Activated T-helper 17 cell treated with anti-CD3 and anti-CD28 coated beads, Interleukin-2, amount 50 U/mL, for 72 hours (primary cell): ENCODE measurements at regions not wholly inside any gene's neighbourhood (a gene's known extent, or its start where the extent isn't known, plus 50 kb on each side); places are given as distances from the start of the nearest gene placed in this dataset.

Experiments used
- ATAC-seq: fragments of 150-1000 bp; cut with Tn5 transposase; replicated peaks from 2 replicates; pipeline ENCODE4 v1.10.0; 2021; ENCODE audit warnings: mild to moderate bottlenecking, moderate library complexity
- H3K27ac Mint-ChIP-seq: one replicate; pipeline ENCODE4 v1.8.0; 2022; ENCODE audit warnings: mixed read lengths
- H3K27me3 Mint-ChIP-seq: one replicate; pipeline ENCODE4 v1.8.0; 2022; ENCODE audit warnings: mixed read lengths
- H3K36me3 Mint-ChIP-seq: one replicate; pipeline ENCODE4 v1.8.0; 2022; ENCODE audit warnings: low read depth, mild to moderate bottlenecking, mixed read lengths
- H3K4me1 Mint-ChIP-seq: one replicate; pipeline ENCODE4 v1.8.0; 2022; ENCODE audit warnings: mixed read lengths
- H3K4me3 Mint-ChIP-seq: one replicate; pipeline ENCODE4 v1.8.0; 2022; ENCODE audit warnings: mild to moderate bottlenecking, mixed read lengths
- H3K9me3 Mint-ChIP-seq: one replicate; pipeline ENCODE4 v1.8.0; 2022; ENCODE audit warnings: mixed read lengths

DNA sequence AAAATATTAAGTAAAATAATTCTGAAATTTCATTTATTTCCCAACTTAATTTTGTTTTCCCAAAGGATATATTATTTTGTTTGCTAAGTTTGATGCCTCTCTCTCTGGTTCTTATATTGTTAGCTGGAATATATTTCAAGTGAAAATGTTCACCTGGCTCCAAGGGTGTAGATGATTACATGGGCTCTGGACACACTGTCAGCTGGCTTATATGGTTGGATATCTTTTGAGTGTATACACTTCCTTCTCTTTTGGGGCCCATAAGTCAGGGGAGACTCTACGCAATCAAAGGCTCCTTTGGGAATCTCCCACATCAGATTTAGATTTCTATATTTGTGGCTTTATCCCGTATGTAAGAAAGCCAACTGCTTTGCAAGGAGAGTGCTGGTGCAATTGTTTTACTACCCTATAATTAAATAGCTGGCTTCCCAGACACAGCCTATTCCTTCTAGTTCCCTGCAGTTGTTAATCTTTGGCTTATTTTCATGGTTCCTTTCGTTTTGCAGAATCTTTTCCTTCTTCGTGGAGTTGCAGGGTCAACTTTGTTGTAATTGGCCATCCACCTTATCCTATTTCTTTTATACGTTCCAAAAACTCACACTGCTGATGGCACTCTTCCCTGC is 225.7 kb downstream of the DPH6 start:
- ATAC-seq, result no peak

DNA sequence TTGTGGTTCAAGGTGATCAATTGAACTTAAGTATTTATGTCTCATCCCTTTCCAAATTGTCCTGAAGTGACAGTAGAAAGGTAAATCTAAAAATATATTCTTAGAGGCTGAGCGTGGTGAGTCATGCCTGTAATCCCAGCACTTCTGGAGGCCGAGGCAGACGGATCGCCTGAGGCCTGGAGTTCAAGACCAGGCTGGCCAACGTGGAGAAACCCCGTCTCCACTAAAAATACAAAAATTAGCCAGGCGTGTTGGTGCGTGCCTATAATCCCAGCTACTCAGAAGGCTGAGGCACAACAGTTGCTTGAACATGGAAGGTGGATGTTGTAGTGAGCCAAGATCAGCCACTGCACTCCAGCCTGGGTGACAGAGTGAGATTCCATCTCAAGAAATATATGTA is 226.6 kb downstream of the DPH6 start:
- Mint-ChIP-seq H3K27me3 (no peaks in the 10 kb centered on the region), H3K27ac (no peak overlapping the region), H3K4me3 (no peak overlapping the region), H3K4me1 (no peaks in the 10 kb centered on the region), H3K36me3 (no peaks in the 10 kb centered on the region), H3K9me3 (no peaks in the 10 kb centered on the region)
- ATAC-seq, result no peak

More for the DNA sequence above, 225.7 kb downstream of the DPH6 start:
- no peaks in the 10 kb centered on the region for H3K36me3 Mint-ChIP-seq
- no peaks in the 10 kb centered on the region for H3K4me1 Mint-ChIP-seq
- no peak overlapping the region for H3K27ac Mint-ChIP-seq
- H3K27me3 Mint-ChIP-seq, result no peaks in the 10 kb centered on the region
- H3K4me3 Mint-ChIP-seq, result no peak overlapping the region
- H3K9me3 Mint-ChIP-seq, result no peaks in the 10 kb centered on the region

- Mint-ChIP-seq H3K4me3 (no peak overlapping the region), H3K27ac (no peak overlapping the region), H3K36me3 (no peaks in the 10 kb centered on the region), H3K9me3 (no peaks in the 10 kb centered on the region), H3K27me3 (no peaks in the 10 kb centered on the region), H3K4me1 (no peaks in the 10 kb centered on the region)
- ATAC-seq, result no peak
These were observed 228.7 kb downstream of the DPH6 start for GRCh38 chr15:35317217-35317616.

DNA sequence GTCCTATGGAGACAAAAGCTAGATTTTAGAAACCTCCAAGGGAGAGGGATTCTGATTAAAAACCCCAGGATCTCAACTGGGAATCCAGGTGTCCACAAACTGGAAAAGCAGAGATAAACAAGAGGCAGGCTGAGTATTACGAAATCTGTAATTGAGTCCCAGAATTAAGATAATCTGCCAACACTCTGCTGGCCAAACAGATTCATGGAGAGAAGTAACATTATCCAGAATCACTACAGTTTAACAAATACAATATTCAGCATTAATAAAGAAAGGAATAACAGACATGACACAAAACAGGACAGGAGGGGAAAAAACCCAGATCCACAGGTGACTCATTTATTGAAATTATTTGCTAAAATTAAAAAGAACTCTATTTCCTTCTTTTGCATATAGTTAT is 227.2 kb upstream of the NANOGP8 start:
- Mint-ChIP-seq H3K4me1 (no peaks in the 10 kb centered on the region), H3K4me3 (no peak overlapping the region), H3K9me3 (no peaks in the 10 kb centered on the region), H3K27ac (no peak overlapping the region), H3K27me3 (no peaks in the 10 kb centered on the region), H3K36me3 (no peaks in the 10 kb centered on the region)
- no peak for ATAC-seq

DNA sequence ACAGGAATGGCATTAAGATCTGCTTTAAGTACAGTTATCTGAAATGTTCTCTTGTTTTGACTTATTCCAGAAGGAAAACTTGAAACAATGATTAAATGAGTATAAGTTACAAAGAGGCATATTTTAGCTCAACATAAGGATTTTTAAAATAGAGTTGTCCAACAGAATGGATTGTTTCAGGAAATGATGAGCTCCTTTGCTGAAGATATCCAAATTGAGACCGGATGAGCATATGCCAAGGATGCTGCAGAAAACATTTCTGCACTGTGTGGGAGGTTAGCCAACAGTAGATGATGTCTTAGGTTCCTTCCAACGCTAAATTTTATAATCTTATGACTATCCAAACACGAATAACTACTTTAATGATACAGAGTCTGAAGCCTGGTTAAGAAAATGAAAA is 226.5 kb upstream of the NANOGP8 start:
- Mint-ChIP-seq H3K27me3 (no peaks in the 10 kb centered on the region), H3K9me3 (no peaks in the 10 kb centered on the region), H3K4me1 (no peaks in the 10 kb centered on the region), H3K36me3 (no peaks in the 10 kb centered on the region), H3K27ac (no peak overlapping the region), H3K4me3 (no peak overlapping the region)
- ATAC-seq, result no peak

DNA sequence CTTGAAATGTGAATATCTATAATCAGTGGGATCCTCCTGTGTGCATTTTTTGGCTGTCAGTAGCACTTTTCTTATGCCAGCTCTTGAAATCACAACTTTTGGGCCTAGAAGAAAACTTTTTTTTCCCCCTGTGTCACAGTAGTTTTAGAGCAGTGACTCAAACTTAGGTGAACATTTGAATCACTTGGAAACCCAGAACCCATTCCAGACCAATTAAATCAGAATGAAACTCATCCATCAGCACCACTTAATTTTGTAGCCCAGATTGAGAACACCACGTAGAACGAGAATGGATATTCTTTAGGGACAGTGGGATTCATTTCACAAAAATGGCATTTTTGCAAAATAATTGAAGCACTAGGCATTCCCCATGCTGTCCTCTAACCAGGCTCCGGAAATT is 224.8 kb upstream of the NANOGP8 start:
- H3K4me1 Mint-ChIP-seq, result no peaks in the 10 kb centered on the region
- H3K27me3 Mint-ChIP-seq, result no peaks in the 10 kb centered on the region
- no peak overlapping the region for H3K4me3 Mint-ChIP-seq
- no peaks in the 10 kb centered on the region for H3K9me3 Mint-ChIP-seq
- no peak overlapping the region for H3K27ac Mint-ChIP-seq
- H3K36me3 Mint-ChIP-seq, result no peaks in the 10 kb centered on the region
- ATAC-seq, result no peak

DNA sequence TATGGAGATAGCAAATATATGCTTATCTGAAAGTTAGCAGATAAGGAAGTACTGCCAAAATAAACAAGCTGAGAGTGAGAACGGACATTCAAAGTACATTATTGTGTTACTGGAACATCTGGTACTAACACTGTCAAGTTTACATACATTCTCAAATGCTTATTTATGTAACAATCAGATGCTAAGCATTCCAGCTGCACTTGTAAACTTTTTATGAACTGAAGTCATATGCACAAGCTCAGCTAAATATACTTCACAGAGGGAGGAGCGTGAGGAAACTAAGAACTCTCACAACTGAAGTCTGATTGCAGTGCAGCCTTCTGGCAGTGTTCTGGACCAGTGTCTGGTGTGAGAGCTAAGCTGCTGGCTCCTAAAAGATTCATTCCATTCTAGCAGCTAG is 223.7 kb upstream of the NANOGP8 start:
- Mint-ChIP-seq H3K27me3 (no peaks in the 10 kb centered on the region), H3K9me3 (no peaks in the 10 kb centered on the region), H3K27ac (no peak overlapping the region), H3K4me3 (no peak overlapping the region), H3K4me1 (no peaks in the 10 kb centered on the region), H3K36me3 (no peaks in the 10 kb centered on the region)
- no peak for ATAC-seq

GRCh38 chr15:35307676-35308075 is 222.6 kb upstream of the NANOGP8 start:
- Mint-ChIP-seq H3K9me3 (no peaks in the 10 kb centered on the region), H3K27me3 (no peaks in the 10 kb centered on the region), H3K4me3 (no peak overlapping the region), H3K4me1 (no peaks in the 10 kb centered on the region), H3K27ac (no peak overlapping the region), H3K36me3 (no peaks in the 10 kb centered on the region)
- no peak for ATAC-seq

- no peak for ATAC-seq
These were observed 221.9 kb upstream of the NANOGP8 start for GRCh38 chr15:35307026-35307425.

DNA sequence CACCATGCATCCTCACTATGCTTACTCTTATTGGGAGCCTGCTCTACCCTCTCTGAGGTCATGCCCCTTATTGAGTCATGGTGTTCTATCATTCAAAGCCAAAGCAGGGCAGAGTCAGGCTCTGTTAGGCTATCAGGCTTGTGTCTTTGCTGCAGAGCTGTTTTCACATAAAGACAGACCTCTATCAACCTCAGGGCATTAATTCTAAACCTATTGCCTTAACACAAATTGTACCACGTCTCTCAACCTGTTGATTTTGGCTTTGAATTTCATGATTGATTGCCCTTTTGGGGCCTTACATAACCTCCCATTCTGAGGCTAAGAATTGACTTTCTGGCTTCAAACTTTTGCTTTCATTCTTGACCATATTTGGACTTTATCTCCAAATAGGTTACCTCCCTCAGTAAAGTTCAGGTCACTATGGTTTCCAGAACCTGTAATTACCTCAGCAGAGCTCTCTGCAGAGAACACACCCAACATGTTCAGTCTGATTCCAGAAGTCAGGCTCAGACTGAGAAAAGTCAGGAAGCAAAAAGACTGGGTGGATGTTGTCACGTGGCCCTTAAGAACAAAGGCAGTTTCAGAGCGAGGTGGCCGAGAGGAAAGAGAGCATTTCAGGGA is 221.4 kb upstream of the NANOGP8 start:
- no peak for ATAC-seq
- no peak overlapping the region for H3K27ac Mint-ChIP-seq
- no peaks in the 10 kb centered on the region for H3K27me3 Mint-ChIP-seq
- no peaks in the 10 kb centered on the region for H3K9me3 Mint-ChIP-seq
- no peaks in the 10 kb centered on the region for H3K4me1 Mint-ChIP-seq
- H3K4me3 Mint-ChIP-seq, result no peak overlapping the region
- H3K36me3 Mint-ChIP-seq, result no peaks in the 10 kb centered on the region

More at GRCh38 chr15:35307026-35307425, 221.9 kb upstream of the NANOGP8 start:
- Mint-ChIP-seq H3K27ac (no peak overlapping the region), H3K9me3 (no peaks in the 10 kb centered on the region), H3K4me1 (no peaks in the 10 kb centered on the region), H3K36me3 (no peaks in the 10 kb centered on the region), H3K27me3 (no peaks in the 10 kb centered on the region), H3K4me3 (no peak overlapping the region)

DNA sequence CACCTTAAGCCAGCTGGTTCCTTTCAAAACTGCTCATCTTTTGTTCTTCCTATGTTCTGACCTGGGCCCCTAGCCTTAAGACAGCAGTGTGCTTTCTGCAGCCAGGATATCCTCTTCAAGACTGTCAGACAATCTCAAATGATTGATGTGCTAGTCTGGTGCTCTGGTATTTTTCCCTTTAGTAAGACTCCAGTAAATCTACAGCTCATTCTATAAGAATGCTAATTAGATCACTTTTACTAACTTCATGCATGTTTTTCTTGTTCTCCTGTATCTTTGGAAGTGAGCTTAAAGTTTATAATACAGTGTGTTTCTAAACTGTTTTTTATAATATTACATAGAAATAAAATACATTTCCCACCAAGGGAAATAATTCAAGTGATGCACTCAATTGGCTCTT is 220.9 kb upstream of the NANOGP8 start:
- no peaks in the 10 kb centered on the region for H3K9me3 Mint-ChIP-seq
- no peaks in the 10 kb centered on the region for H3K36me3 Mint-ChIP-seq
- no peak overlapping the region for H3K4me3 Mint-ChIP-seq
- H3K4me1 Mint-ChIP-seq, result no peaks in the 10 kb centered on the region
- no peaks in the 10 kb centered on the region for H3K27me3 Mint-ChIP-seq
- ATAC-seq, result no peak
- no peak overlapping the region for H3K27ac Mint-ChIP-seq

DNA sequence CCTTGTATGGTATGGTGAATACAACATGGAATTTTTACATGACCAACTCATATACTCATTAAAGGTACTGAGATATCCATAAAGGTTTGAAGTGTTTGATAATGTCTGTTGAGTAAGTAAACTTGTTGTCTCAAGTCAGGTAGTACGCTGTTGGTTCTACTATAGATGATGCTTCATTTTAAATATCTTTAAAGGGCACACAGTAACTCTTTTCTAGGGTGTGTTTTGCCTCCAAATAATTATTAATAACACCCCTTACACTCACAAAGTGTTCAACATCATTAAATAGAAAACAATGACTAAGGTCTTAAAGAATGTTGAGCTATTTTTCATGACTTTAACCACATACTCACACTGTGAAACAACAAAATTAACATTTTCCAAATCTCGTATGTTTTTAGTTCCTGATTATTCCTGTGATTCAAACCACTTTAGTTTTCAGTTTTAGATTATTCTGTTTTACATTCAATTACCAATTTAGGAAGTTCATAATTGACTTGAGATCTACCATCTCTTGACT is 220.0 kb upstream of the NANOGP8 start:
- Mint-ChIP-seq H3K4me3 (no peak overlapping the region), H3K4me1 (no peaks in the 10 kb centered on the region), H3K9me3 (no peaks in the 10 kb centered on the region), H3K36me3 (no peaks in the 10 kb centered on the region), H3K27ac (no peak overlapping the region), H3K27me3 (no peaks in the 10 kb centered on the region)
- ATAC-seq, result no peak

- Mint-ChIP-seq H3K36me3 (no peaks in the 10 kb centered on the region), H3K27me3 (no peaks in the 10 kb centered on the region), H3K4me3 (no peak overlapping the region), H3K4me1 (no peaks in the 10 kb centered on the region), H3K9me3 (no peaks in the 10 kb centered on the region), H3K27ac (no peak overlapping the region)
- no peak for ATAC-seq
These were observed 219.3 kb upstream of the NANOGP8 start for GRCh38 chr15:35304389-35304788.

GRCh38 chr15:35302334-35302733 is 217.2 kb upstream of the NANOGP8 start:
- H3K27me3 Mint-ChIP-seq, result no peaks in the 10 kb centered on the region
- no peaks in the 10 kb centered on the region for H3K4me1 Mint-ChIP-seq
- no peaks in the 10 kb centered on the region for H3K9me3 Mint-ChIP-seq
- ATAC-seq, result no peak
- H3K36me3 Mint-ChIP-seq, result no peaks in the 10 kb centered on the region
- no peak overlapping the region for H3K4me3 Mint-ChIP-seq
- no peak overlapping the region for H3K27ac Mint-ChIP-seq

GRCh38 chr15:35301088-35301487 is 216.0 kb upstream of the NANOGP8 start:
- no peak overlapping the region for H3K27ac Mint-ChIP-seq
- ATAC-seq, result no peak
- no peaks in the 10 kb centered on the region for H3K4me1 Mint-ChIP-seq
- H3K27me3 Mint-ChIP-seq, result no peaks in the 10 kb centered on the region
- H3K9me3 Mint-ChIP-seq, result peaks cover 4% of the 10 kb centered on the region
- H3K4me3 Mint-ChIP-seq, result no peak overlapping the region
- H3K36me3 Mint-ChIP-seq, result no peaks in the 10 kb centered on the region
